ENCODE measurements at regions not wholly inside any gene's neighbourhood (a gene's known extent, or its start where the extent isn't known, plus 50 kb on each side); places are given as distances from the start of the nearest gene placed in this dataset.

- no peak overlapping the region for H3K4me3 Mint-ChIP-seq (ENCODE audit: unreplicated experiment)
- H3K9me3 Mint-ChIP-seq (ENCODE audit: unreplicated experiment), result peaks cover 2% of the 10 kb centered on the region
- no peaks in the 10 kb centered on the region for H3K4me1 Mint-ChIP-seq (ENCODE audit: low read depth, unreplicated experiment)
- no peaks in the 10 kb centered on the region for H3K27me3 Mint-ChIP-seq (ENCODE audit: unreplicated experiment)
- DNase-seq, result no peak
- no peaks in the 10 kb centered on the region for H3K36me3 Mint-ChIP-seq (ENCODE audit: unreplicated experiment)
- no peak for TF ChIP-seq CTCF (IDR thresholded peaks at IDR 0.05; ENCODE audit: partially characterized antibody, unreplicated experiment)
- no peak overlapping the region for H3K27ac Mint-ChIP-seq (ENCODE audit: unreplicated experiment)
These were observed 198.5 kb upstream of the HS3ST4 start for GRCh38 chr16:25493136-25493811.

GRCh38 chr16:25488435-25488834 is 203.3 kb upstream of the HS3ST4 start:
- no peaks in the 10 kb centered on the region for H3K4me1 Mint-ChIP-seq (ENCODE audit: low read depth, unreplicated experiment)
- H3K36me3 Mint-ChIP-seq (ENCODE audit: unreplicated experiment), result no peaks in the 10 kb centered on the region
- no peak overlapping the region for H3K4me3 Mint-ChIP-seq (ENCODE audit: unreplicated experiment)
- H3K9me3 Mint-ChIP-seq (ENCODE audit: unreplicated experiment), result peaks cover 4% of the 10 kb centered on the region
- no peaks in the 10 kb centered on the region for H3K27me3 Mint-ChIP-seq (ENCODE audit: unreplicated experiment)
- TF ChIP-seq CTCF (IDR thresholded peaks at IDR 0.05; ENCODE audit: partially characterized antibody, unreplicated experiment), result no peak
- DNase-seq, result no peak
- H3K27ac Mint-ChIP-seq (ENCODE audit: unreplicated experiment), result no peak overlapping the region

GRCh38 chr16:25487888-25488287 is 203.9 kb upstream of the HS3ST4 start:
- Mint-ChIP-seq H3K4me1 (ENCODE audit: low read depth, unreplicated experiment) (no peaks in the 10 kb centered on the region), H3K27me3 (ENCODE audit: unreplicated experiment) (no peaks in the 10 kb centered on the region), H3K4me3 (ENCODE audit: unreplicated experiment) (no peak overlapping the region), H3K9me3 (ENCODE audit: unreplicated experiment) (peaks cover 4% of the 10 kb centered on the region), H3K27ac (ENCODE audit: unreplicated experiment) (no peak overlapping the region), H3K36me3 (ENCODE audit: unreplicated experiment) (no peaks in the 10 kb centered on the region)
- no peak for TF ChIP-seq CTCF (IDR thresholded peaks at IDR 0.05; ENCODE audit: partially characterized antibody, unreplicated experiment)
- DNase-seq, result no peak

- Mint-ChIP-seq H3K36me3 (ENCODE audit: unreplicated experiment) (no peaks in the 10 kb centered on the region), H3K27me3 (ENCODE audit: unreplicated experiment) (no peaks in the 10 kb centered on the region), H3K27ac (ENCODE audit: unreplicated experiment) (no peak overlapping the region), H3K9me3 (ENCODE audit: unreplicated experiment) (no peaks in the 10 kb centered on the region), H3K4me3 (ENCODE audit: unreplicated experiment) (no peak overlapping the region), H3K4me1 (ENCODE audit: low read depth, unreplicated experiment) (peaks cover 2% of the 10 kb centered on the region)
- no peak for TF ChIP-seq CTCF (IDR thresholded peaks at IDR 0.05; ENCODE audit: partially characterized antibody, unreplicated experiment)
- DNase-seq, result no peak
These were observed 210.1 kb upstream of the HS3ST4 start for GRCh38 chr16:25481636-25482035.

- DNase-seq, result no peak
- no peak overlapping the region for H3K27ac Mint-ChIP-seq (ENCODE audit: unreplicated experiment)
- peaks cover 2% of the 10 kb centered on the region for H3K4me1 Mint-ChIP-seq (ENCODE audit: low read depth, unreplicated experiment)
- H3K36me3 Mint-ChIP-seq (ENCODE audit: unreplicated experiment), result no peaks in the 10 kb centered on the region
- TF ChIP-seq CTCF (IDR thresholded peaks at IDR 0.05; ENCODE audit: partially characterized antibody, unreplicated experiment), result no peak
- no peaks in the 10 kb centered on the region for H3K27me3 Mint-ChIP-seq (ENCODE audit: unreplicated experiment)
- H3K9me3 Mint-ChIP-seq (ENCODE audit: unreplicated experiment), result peaks cover 1% of the 10 kb centered on the region
- H3K4me3 Mint-ChIP-seq (ENCODE audit: unreplicated experiment), result no peak overlapping the region
These were observed 213.3 kb upstream of the HS3ST4 start for GRCh38 chr16:25478476-25478875.

Measured in glutamatergic neuron (in vitro differentiated cells).